ENCODE measurements at regions not wholly inside any gene's neighbourhood (a gene's known extent, or its start where the extent isn't known, plus 50 kb on each side); places are given as distances from the start of the nearest gene placed in this dataset.

DNA sequence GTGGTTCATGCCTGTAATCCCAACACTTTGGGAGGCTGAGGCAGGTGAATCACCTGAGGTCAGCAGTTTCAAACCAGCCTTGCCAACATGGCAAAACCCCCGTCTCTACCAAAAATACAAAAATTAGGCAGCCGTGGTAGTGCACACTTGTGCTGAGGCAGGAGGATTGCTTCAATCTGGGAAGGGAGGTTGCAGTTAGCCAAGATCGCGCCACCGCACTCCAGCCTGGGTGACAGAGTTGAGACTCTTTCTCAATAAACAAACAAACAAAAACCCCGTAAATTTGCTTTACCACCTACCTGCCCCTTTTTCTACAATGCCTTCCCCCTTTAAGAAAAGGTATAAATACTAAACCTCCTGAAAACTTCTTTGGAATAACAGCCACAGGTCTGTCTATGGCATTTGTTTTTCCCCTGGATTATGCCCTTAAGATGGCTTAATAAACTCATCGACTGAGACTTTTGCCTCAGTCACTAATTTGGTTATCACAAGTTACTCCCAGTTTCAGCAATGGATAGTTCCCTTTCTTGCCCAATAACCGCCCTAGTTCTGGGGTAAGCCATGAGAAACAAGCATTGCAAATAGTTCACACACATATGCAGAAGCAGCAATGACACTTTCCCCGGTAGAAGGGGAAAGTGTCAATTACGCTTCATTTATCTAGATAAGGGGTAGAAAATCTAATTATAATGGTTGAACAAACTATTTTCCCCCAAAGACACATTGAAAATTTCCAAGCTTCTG lies 52.8 kb upstream of the SVIL start:
- DNase-seq (ENCODE audit: low read depth in 2 of 2): peak; percentile 41 to 43
- Histone ChIP-seq H3K27ac (ENCODE audit: insufficient read depth, low read length) (no peak overlapping the region), H4K20me1 (ENCODE audit: control insufficient read depth, extremely low read depth, insufficient read depth, low read length) (no peaks in the 10 kb centered on the region), H3K4me2 (ENCODE audit: extremely low read depth, insufficient read depth, low read length) (no peak overlapping the region), H2AFZ (ENCODE audit: low read length) (no peak overlapping the region), H3K4me3 (replicated peaks in 1 of 4; ENCODE audit: control extremely low read depth in 1 of 4, insufficient read depth in 1 of 4, low read depth in 3 of 4, low read length in 4 of 4) (no peak overlapping the region), H3K4me1 (ENCODE audit: control insufficient read depth, extremely low read depth, insufficient read depth, low read length) (peaks cover 7% of the 10 kb centered on the region), H3K79me2 (ENCODE audit: control insufficient read depth, insufficient read depth, low read length) (no peaks in the 10 kb centered on the region), H3K9ac (ENCODE audit: insufficient read depth, low read length) (no peak overlapping the region), H3K36me3 (ENCODE audit: control insufficient read depth, insufficient read depth, low read length) (peaks cover 2% of the 10 kb centered on the region), H3K9me3 (ENCODE audit: control insufficient read depth, insufficient read depth, low read depth, low read length) (no peaks in the 10 kb centered on the region), H3K27me3 (ENCODE audit: control insufficient read depth, insufficient read depth, low read length) (no peaks in the 10 kb centered on the region)
- TF ChIP-seq EZH2 (IDR thresholded peaks at IDR 0.05; ENCODE audit: low read length, missing control alignments): no peak
- TF ChIP-seq, protein P1, sequence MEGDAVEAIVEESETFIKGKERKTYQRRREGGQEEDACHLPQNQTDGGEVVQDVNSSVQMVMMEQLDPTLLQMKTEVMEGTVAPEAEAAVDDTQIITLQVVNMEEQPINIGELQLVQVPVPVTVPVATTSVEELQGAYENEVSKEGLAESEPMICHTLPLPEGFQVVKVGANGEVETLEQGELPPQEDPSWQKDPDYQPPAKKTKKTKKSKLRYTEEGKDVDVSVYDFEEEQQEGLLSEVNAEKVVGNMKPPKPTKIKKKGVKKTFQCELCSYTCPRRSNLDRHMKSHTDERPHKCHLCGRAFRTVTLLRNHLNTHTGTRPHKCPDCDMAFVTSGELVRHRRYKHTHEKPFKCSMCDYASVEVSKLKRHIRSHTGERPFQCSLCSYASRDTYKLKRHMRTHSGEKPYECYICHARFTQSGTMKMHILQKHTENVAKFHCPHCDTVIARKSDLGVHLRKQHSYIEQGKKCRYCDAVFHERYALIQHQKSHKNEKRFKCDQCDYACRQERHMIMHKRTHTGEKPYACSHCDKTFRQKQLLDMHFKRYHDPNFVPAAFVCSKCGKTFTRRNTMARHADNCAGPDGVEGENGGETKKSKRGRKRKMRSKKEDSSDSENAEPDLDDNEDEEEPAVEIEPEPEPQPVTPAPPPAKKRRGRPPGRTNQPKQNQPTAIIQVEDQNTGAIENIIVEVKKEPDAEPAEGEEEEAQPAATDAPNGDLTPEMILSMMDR (conservative IDR thresholded peaks at IDR 0.05 in 1 of 2, IDR thresholded peaks at IDR 0.05 in 1 of 2; ENCODE audit: low read depth in 1 of 2, low read length in 2 of 2): no peak

DNA sequence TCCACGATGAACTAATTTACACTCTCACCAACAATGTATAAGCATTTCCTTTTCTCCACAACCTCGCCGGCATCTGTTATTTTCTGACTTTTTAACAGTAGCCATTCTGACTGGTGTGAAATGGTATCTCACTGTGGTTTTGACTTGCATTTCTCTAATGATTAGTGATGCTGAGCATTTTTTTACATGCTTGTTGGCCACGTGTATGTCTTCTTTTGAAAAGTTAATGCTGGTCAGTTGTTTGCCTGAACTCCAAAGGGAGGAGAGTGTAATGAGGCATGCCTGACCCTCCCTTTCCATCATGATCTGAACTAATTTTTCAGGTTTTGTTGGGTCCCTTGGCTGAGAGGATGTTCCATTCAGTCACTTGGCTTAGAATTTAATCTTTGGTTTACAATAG lies 50.7 kb upstream of the SVIL start:
- Histone ChIP-seq H3K27me3 (ENCODE audit: control insufficient read depth, insufficient read depth, low read length) (no peaks in the 10 kb centered on the region), H3K9me3 (ENCODE audit: control insufficient read depth, insufficient read depth, low read depth, low read length) (no peaks in the 10 kb centered on the region), H3K4me1 (ENCODE audit: control insufficient read depth, extremely low read depth, insufficient read depth, low read length) (peaks cover 7% of the 10 kb centered on the region), H3K79me2 (ENCODE audit: control insufficient read depth, insufficient read depth, low read length) (no peaks in the 10 kb centered on the region), H3K4me3 (replicated peaks in 1 of 4; ENCODE audit: control extremely low read depth in 1 of 4, insufficient read depth in 1 of 4, low read depth in 3 of 4, low read length in 4 of 4) (no peak overlapping the region), H2AFZ (ENCODE audit: low read length) (no peak overlapping the region), H3K9ac (ENCODE audit: insufficient read depth, low read length) (no peak overlapping the region), H3K36me3 (ENCODE audit: control insufficient read depth, insufficient read depth, low read length) (peaks cover 2% of the 10 kb centered on the region), H4K20me1 (ENCODE audit: control insufficient read depth, extremely low read depth, insufficient read depth, low read length) (no peaks in the 10 kb centered on the region), H3K27ac (ENCODE audit: insufficient read depth, low read length) (no peak overlapping the region), H3K4me2 (ENCODE audit: extremely low read depth, insufficient read depth, low read length) (no peak overlapping the region)
- TF ChIP-seq, protein P1 (conservative IDR thresholded peaks at IDR 0.05 in 1 of 2, IDR thresholded peaks at IDR 0.05 in 1 of 2; ENCODE audit: low read depth in 1 of 2, low read length in 2 of 2): no peak
- TF ChIP-seq EZH2 (IDR thresholded peaks at IDR 0.05; ENCODE audit: low read length, missing control alignments): no peak
- DNase-seq (ENCODE audit: low read depth in 2 of 2): peak in 1 of 2 donors; percentile 63

Data from fibroblast of lung (primary cell).